Stomach (tissue), 4 donors: ENCODE measurements at regions not wholly inside any gene's neighbourhood (a gene's known extent, or its start where the extent isn't known, plus 50 kb on each side); places are given as distances from the start of the nearest gene placed in this dataset.

Experiments used
- CTCF ChIP-seq, 7 experiments: fragments of 450-650 bp in 4 of 7; fragments of 200-600 bp in 3 of 7; sonication (generic) in 3 of 7; IDR thresholded peaks; one replicate each; pipeline ENCODE4 v1.5.1; 2016 to 2019; ENCODE audit warnings: antibody characterized with exemption in 7 of 7, control low read depth in 2 of 7, mild to moderate bottlenecking in 1 of 7
- EP300 ChIP-seq: sonication (generic); formaldehyde crosslinking; IDR thresholded peaks from one replicate; pipeline ENCODE4 v1.6.1; 2017; ENCODE audit warnings: antibody characterized with exemption
- POLR2A ChIP-seq, 4 donors: fragments of 450-650 bp; IDR thresholded peaks; one replicate each; pipeline ENCODE4 v1.6.1; 2016; ENCODE audit warnings: antibody characterized with exemption in 4 of 4, control low read depth in 2 of 4, mild to moderate bottlenecking in 1 of 4, moderate library complexity in 1 of 4
- POLR2AphosphoS5 ChIP-seq, 3 donors: sonication (generic); formaldehyde crosslinking; IDR thresholded peaks; one replicate each; pipeline ENCODE4 v1.6.1; 2016; ENCODE audit warnings: antibody characterized with exemption in 3 of 3

- TF ChIP-seq CTCF (IDR thresholded peaks at IDR 0.05), result no peak
- TF ChIP-seq EP300, result no peak
- TF ChIP-seq POLR2A (IDR thresholded peaks at IDR 0.05), result no peak
- no peak for TF ChIP-seq POLR2AphosphoS5 (IDR thresholded peaks at IDR 0.05)
Observed at GRCh38 chr5:87081016-87081415, 186.7 kb upstream of the RASA1 start.
